ENCODE measurements at regions not wholly inside any gene's neighbourhood (a gene's known extent, or its start where the extent isn't known, plus 50 kb on each side); places are given as distances from the start of the nearest gene placed in this dataset.

GRCh38 chr11:29368126-29368525, 648.7 kb downstream of the KCNA4 start:
- H3K36me3 Mint-ChIP-seq (ENCODE audit: unreplicated experiment) = no peaks in the 10 kb centered on the region
- no peak overlapping the region for H3K27ac Mint-ChIP-seq (ENCODE audit: unreplicated experiment)
- H3K4me1 Mint-ChIP-seq (ENCODE audit: low read depth, unreplicated experiment) = no peaks in the 10 kb centered on the region
- DNase-seq = no peak
- H3K27me3 Mint-ChIP-seq (ENCODE audit: unreplicated experiment) = peaks cover 2% of the 10 kb centered on the region
- no peak overlapping the region for H3K4me3 Mint-ChIP-seq (ENCODE audit: unreplicated experiment)
- H3K9me3 Mint-ChIP-seq (ENCODE audit: unreplicated experiment) = no peaks in the 10 kb centered on the region
- no peak for TF ChIP-seq CTCF (IDR thresholded peaks at IDR 0.05; ENCODE audit: partially characterized antibody, unreplicated experiment)

GRCh38 chr11:29364006-29364405, 652.8 kb downstream of the KCNA4 start:
- DNase-seq = no peak
- no peaks in the 10 kb centered on the region for H3K36me3 Mint-ChIP-seq (ENCODE audit: unreplicated experiment)
- TF ChIP-seq CTCF (IDR thresholded peaks at IDR 0.05; ENCODE audit: partially characterized antibody, unreplicated experiment) = no peak
- no peak overlapping the region for H3K27ac Mint-ChIP-seq (ENCODE audit: unreplicated experiment)
- H3K4me1 Mint-ChIP-seq (ENCODE audit: low read depth, unreplicated experiment) = no peaks in the 10 kb centered on the region
- H3K9me3 Mint-ChIP-seq (ENCODE audit: unreplicated experiment) = no peaks in the 10 kb centered on the region
- H3K4me3 Mint-ChIP-seq (ENCODE audit: unreplicated experiment) = no peak overlapping the region
- H3K27me3 Mint-ChIP-seq (ENCODE audit: unreplicated experiment) = peaks cover 4% of the 10 kb centered on the region

- H3K36me3 Mint-ChIP-seq (ENCODE audit: unreplicated experiment) = no peaks in the 10 kb centered on the region
- H3K4me3 Mint-ChIP-seq (ENCODE audit: unreplicated experiment) = no peak overlapping the region
- peaks cover 4% of the 10 kb centered on the region for H3K27me3 Mint-ChIP-seq (ENCODE audit: unreplicated experiment)
- DNase-seq = no peak
- H3K27ac Mint-ChIP-seq (ENCODE audit: unreplicated experiment) = no peak overlapping the region
- H3K9me3 Mint-ChIP-seq (ENCODE audit: unreplicated experiment) = no peaks in the 10 kb centered on the region
- no peaks in the 10 kb centered on the region for H3K4me1 Mint-ChIP-seq (ENCODE audit: low read depth, unreplicated experiment)
- TF ChIP-seq CTCF (IDR thresholded peaks at IDR 0.05; ENCODE audit: partially characterized antibody, unreplicated experiment) = no peak
Measured at GRCh38 chr11:29361369-29361768, 655.5 kb downstream of the KCNA4 start.

- H3K27ac Mint-ChIP-seq (ENCODE audit: unreplicated experiment) = peak overlapping the region; percentile 84
- peaks cover 21% of the 10 kb centered on the region for H3K4me1 Mint-ChIP-seq (ENCODE audit: low read depth, unreplicated experiment)
- H3K9me3 Mint-ChIP-seq (ENCODE audit: unreplicated experiment) = peaks cover 4% of the 10 kb centered on the region
- no peaks in the 10 kb centered on the region for H3K27me3 Mint-ChIP-seq (ENCODE audit: unreplicated experiment)
- DNase-seq = no peak
- peak overlapping the region; percentile 39 for H3K4me3 Mint-ChIP-seq (ENCODE audit: unreplicated experiment)
- H3K36me3 Mint-ChIP-seq (ENCODE audit: unreplicated experiment) = no peaks in the 10 kb centered on the region
- no peak for TF ChIP-seq CTCF (IDR thresholded peaks at IDR 0.05; ENCODE audit: partially characterized antibody, unreplicated experiment)
Measured at GRCh38 chr11:29353833-29354232, 663.0 kb downstream of the KCNA4 start.

- Mint-ChIP-seq H3K27me3 (ENCODE audit: unreplicated experiment) (no peaks in the 10 kb centered on the region), H3K4me3 (ENCODE audit: unreplicated experiment) (no peak overlapping the region), H3K27ac (ENCODE audit: unreplicated experiment) (peak overlapping the region; percentile 74), H3K4me1 (ENCODE audit: low read depth, unreplicated experiment) (peaks cover 21% of the 10 kb centered on the region), H3K9me3 (ENCODE audit: unreplicated experiment) (peaks cover 4% of the 10 kb centered on the region), H3K36me3 (ENCODE audit: unreplicated experiment) (no peaks in the 10 kb centered on the region)
- DNase-seq = peak; percentile 26
- no peak for TF ChIP-seq CTCF (IDR thresholded peaks at IDR 0.05; ENCODE audit: partially characterized antibody, unreplicated experiment)
Measured at GRCh38 chr11:29352273-29352795, 664.5 kb downstream of the KCNA4 start.

All from glutamatergic neuron (in vitro differentiated cells).